ENCODE measurements at regions not wholly inside any gene's neighbourhood (a gene's known extent, or its start where the extent isn't known, plus 50 kb on each side); places are given as distances from the start of the nearest gene placed in this dataset.
"Not testable (repeated sequence)": the region's sequence is repeated elsewhere in the genome, so short reads cannot be mapped to it uniquely, and the experiment has no call there.

DNA sequence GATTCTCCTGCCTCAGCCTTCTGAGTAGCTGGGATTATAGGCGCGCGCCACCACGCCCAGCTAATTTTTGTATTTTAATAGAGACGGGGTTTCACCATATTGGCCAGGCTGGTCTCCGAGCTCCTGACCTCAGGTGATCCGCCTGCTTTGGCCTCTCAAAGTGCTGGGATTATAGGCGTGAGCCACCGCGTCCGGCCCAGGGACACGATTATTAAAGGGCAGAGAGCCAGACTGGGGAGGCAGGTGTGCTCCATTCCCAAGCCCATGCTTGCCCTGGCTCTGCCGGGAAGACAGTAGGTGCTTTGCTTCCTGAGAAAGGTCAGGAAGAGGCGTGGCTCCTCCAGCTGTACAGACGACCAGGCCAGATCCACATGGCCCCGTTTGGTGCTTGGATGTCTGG is 86.3 kb upstream of the SYT13 start:
- TF ChIP-seq, protein P1, sequence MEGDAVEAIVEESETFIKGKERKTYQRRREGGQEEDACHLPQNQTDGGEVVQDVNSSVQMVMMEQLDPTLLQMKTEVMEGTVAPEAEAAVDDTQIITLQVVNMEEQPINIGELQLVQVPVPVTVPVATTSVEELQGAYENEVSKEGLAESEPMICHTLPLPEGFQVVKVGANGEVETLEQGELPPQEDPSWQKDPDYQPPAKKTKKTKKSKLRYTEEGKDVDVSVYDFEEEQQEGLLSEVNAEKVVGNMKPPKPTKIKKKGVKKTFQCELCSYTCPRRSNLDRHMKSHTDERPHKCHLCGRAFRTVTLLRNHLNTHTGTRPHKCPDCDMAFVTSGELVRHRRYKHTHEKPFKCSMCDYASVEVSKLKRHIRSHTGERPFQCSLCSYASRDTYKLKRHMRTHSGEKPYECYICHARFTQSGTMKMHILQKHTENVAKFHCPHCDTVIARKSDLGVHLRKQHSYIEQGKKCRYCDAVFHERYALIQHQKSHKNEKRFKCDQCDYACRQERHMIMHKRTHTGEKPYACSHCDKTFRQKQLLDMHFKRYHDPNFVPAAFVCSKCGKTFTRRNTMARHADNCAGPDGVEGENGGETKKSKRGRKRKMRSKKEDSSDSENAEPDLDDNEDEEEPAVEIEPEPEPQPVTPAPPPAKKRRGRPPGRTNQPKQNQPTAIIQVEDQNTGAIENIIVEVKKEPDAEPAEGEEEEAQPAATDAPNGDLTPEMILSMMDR (IDR thresholded peaks at IDR 0.05): not testable (repeated sequence)
- TF ChIP-seq RCOR1 (IDR thresholded peaks at IDR 0.05; ENCODE audit: low read depth, low read length); CHD2 (IDR thresholded peaks at IDR 0.05; ENCODE audit: low read length, partially characterized antibody); CHD4 (IDR thresholded peaks at IDR 0.05; ENCODE audit: borderline replicate concordance); KDM1A (IDR thresholded peaks at IDR 0.05; ENCODE audit: low read depth); EHF (CRISPR knock-in tag; IDR thresholded peaks at IDR 0.05); MAFK (IDR thresholded peaks at IDR 0.05; ENCODE audit: partially characterized antibody); POLR2A (IDR thresholded peaks at IDR 0.05; ENCODE audit: low read length); SMC3 (IDR thresholded peaks at IDR 0.05): not testable (repeated sequence)
- TF ChIP-seq, protein P2, sequence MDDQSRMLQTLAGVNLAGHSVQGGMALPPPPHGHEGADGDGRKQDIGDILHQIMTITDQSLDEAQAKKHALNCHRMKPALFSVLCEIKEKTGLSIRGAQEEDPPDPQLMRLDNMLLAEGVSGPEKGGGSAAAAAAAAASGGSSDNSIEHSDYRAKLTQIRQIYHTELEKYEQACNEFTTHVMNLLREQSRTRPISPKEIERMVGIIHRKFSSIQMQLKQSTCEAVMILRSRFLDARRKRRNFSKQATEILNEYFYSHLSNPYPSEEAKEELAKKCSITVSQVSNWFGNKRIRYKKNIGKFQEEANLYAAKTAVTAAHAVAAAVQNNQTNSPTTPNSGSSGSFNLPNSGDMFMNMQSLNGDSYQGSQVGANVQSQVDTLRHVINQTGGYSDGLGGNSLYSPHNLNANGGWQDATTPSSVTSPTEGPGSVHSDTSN (IDR thresholded peaks at IDR 0.05): not testable (repeated sequence)
